LHCN-M2 (cell line): ENCODE measurements at regions not wholly inside any gene's neighbourhood (a gene's known extent, or its start where the extent isn't known, plus 50 kb on each side); places are given as distances from the start of the nearest gene placed in this dataset.

ENCODE experiments used
- DNase-seq: peaks from one replicate; pipeline ENCODE4 v3.0.0-alpha.2; 2012; ENCODE audit warnings: low read depth

- no peak for DNase-seq
These were observed 174.8 kb downstream of the ACTL7B start for GRCh38 chr9:108680946-108681345.

- no peak for DNase-seq
These were observed 178.0 kb downstream of the ACTL7B start for GRCh38 chr9:108677776-108678175.

GRCh38 chr9:108676355-108676754 lies 179.4 kb downstream of the ACTL7B start:
- DNase-seq: no peak

GRCh38 chr9:108675708-108676107 lies 180.1 kb downstream of the ACTL7B start:
- DNase-seq: no peak

- no peak for DNase-seq
These were observed 180.8 kb downstream of the ACTL7B start for GRCh38 chr9:108674766-108675530.

DNA sequence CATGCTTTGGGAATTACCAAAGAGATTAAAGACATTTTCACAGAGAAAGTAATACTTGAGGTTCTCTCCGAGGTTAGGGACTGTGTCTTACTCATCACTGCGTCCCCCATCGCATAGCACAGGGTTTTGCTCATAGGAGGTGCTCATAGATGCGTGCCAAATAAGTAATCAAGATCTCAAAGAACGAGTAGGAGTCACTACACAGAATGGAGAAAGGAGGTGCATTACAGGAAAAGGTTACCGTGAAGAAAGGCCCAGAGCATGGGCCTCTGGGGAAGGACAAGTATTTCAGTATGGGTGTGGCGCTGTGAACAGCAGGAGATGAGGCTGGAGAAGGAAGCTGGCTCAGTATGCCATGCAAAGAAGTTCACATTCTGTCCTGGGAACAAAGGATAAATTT lies 182.4 kb downstream of the ACTL7B start:
- no peak for DNase-seq

- no peak for DNase-seq
These were observed 183.2 kb downstream of the ACTL7B start for GRCh38 chr9:108672475-108673190.

DNA sequence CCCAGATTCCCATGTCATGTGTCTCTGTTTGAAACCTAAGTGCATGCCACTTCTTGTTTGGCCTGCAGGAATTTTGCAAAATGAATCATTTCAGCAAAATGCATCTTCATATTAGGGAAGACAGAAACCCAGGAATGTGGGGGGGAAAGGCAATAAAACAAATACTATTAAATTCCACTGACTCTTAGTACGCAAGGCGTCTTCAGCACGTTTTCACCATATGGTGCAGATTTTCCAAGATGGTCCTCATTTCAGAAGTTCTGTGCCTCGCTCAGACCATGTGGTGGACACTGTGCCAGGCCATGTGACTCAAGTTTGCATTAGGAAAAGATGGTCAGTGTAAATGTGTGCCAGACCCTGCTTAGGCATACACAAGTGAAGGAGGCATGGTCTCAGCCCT lies 184.0 kb downstream of the ACTL7B start:
- DNase-seq: peak; percentile 50

GRCh38 chr9:108671176-108671575 lies 184.6 kb downstream of the ACTL7B start:
- peak; percentile 38 for DNase-seq

GRCh38 chr9:108668938-108669335 lies 186.8 kb downstream of the ACTL7B start:
- no peak for DNase-seq

- DNase-seq: no peak
These were observed 187.4 kb downstream of the ACTL7B start for GRCh38 chr9:108668191-108668937.

GRCh38 chr9:108666240-108666784 lies 189.5 kb downstream of the ACTL7B start:
- DNase-seq: no peak

DNA sequence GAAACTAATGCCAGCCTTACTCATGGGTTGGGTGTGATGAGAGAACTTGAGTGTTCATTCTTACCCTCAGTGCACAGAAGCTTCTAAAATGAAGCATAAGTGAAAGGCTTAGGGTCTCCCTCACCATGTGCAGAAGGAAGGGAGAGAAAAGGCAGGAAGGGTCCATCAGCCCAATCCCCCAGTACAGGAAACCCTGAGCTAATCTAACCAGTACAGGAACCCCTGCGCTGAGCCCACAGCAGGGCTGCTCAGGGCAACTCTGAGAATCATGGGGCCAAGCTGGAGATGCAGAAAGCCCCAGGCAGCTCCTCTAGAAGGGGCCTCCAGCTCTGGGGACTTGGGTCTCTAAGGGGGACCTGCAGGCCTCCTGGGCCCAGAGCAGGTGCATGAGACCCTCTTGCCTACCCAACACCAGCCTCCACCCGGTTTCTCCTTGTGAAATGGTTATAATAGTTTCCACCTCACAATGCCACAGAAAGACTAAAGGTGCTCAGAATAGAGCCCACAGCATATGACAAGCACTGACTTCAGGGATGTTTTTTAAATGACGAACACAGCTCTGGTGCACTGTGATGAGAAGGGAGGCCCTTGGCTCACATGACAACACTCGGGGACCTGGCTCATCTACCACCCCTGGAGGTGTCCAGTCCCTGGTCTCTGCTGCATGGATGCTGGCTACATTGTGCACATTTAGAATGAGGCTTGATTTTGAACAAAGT lies 190.1 kb downstream of the ACTL7B start:
- DNase-seq: no peak

- DNase-seq: no peak
These were observed 191.2 kb downstream of the ACTL7B start for GRCh38 chr9:108664309-108665255.

- DNase-seq: no peak
These were observed 192.4 kb downstream of the ACTL7B start for GRCh38 chr9:108663422-108663821.

- DNase-seq: no peak
These were observed 192.8 kb downstream of the ACTL7B start for GRCh38 chr9:108662956-108663355.

GRCh38 chr9:108662091-108662875 lies 193.5 kb downstream of the ACTL7B start:
- DNase-seq: no peak

DNA sequence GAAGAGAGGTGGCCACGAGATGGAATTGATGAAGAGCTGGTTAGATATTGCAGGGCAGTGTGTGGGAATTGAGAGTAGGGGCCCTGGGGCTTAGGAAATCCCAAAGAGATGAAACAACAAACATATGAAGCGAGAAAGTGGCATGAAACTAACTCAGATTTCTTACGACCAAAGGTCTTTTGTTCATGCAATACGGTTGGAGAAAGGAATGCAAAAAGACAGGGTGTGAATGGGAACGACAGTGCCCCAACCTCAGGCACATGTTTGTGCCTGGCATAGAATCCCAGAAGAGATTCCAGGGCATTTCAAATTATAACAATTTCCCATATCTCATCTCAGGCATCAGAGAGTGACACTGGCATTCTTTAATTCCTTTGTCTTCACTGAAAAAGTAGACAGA lies 199.2 kb downstream of the ACTL7B start:
- no peak for DNase-seq

DNA sequence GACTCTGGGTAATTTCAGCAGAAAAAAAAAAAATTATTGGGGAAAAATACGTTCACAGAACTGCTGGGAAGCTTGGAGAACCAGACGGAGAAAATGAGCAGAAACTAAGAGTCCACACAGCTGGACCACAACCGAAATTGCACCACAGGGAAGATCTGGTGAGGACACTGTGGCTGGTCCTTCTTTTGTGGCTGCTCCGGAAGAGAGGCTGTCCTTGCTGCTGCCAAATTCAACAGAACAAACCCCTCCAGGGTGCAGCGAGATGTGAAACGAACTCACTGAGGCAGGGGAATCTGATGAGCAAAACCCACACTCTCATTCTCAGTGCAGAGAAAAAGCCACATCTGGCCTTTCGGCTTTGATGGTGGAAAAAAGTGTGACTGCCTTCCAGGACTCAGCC lies 200.0 kb downstream of the ACTL7B start:
- no peak for DNase-seq

DNA sequence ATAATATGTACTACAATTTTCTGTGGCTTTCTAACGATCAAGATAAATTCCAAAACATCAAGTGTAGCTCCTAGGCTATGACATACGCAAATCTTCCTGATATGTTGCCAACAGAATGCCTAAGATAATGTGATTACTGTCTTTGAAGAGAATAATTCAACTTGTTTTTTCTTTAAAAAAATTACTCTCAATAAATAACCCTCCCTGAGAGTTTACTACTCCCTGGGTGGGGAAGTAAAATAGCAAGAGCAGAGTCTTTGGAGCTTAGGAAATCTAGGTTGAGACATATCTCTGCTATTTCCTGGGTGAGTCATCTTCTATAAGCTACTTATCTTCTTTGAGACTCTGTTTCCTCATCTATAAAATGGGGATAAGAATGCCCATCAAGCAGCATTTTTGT lies 201.2 kb downstream of the ACTL7B start:
- no peak for DNase-seq
